ENCODE measurements at regions not wholly inside any gene's neighbourhood (a gene's known extent, or its start where the extent isn't known, plus 50 kb on each side); places are given as distances from the start of the nearest gene placed in this dataset.

DNA sequence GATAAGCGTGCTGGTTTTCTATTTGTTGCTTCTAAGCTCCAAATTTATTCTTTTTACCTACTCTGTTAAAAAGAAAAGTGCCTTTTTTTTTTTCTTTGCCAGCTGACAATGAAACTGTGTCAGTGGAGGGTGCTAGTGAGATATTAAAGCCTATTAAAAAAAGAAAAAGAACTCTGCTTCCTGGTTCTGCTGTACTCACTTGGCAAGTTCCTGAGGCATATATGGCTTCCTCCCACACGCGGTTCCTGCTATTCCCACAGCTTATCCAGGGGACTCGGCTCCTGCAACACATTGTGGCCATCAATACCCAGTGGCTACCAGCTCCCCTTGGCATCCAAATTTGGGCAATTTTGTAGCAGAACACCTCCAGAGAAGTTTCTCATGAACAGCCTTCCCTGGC lies 1977.7 kb upstream of the CDH9 start:
- Histone ChIP-seq H3K4me3 (ENCODE audit: low read depth in 1 of 2, low read length in 2 of 2) (no peak overlapping the region), H3K27me3 (ENCODE audit: insufficient read depth, low read length, poor library complexity) (no peaks in the 10 kb centered on the region), H4K20me1 (ENCODE audit: insufficient read depth, low read length) (no peaks in the 10 kb centered on the region), H3K9me3 (ENCODE audit: insufficient read depth, low read length, severe bottlenecking) (no peaks in the 10 kb centered on the region), H3K36me3 (ENCODE audit: insufficient read depth, low read length) (no peaks in the 10 kb centered on the region), H3K79me2 (ENCODE audit: insufficient read depth, low read length) (no peaks in the 10 kb centered on the region), H3K9ac (ENCODE audit: low read depth, low read length) (no peak overlapping the region), H3K4me2 (ENCODE audit: insufficient read depth, low read length) (no peak overlapping the region), H3K27ac (ENCODE audit: low read length) (no peak overlapping the region), H3K4me1 (ENCODE audit: insufficient read depth, low read length) (no peaks in the 10 kb centered on the region), H2AFZ (ENCODE audit: low read depth, low read length) (no peak overlapping the region)
- TF ChIP-seq CTCF (IDR thresholded peaks at IDR 0.05; ENCODE audit: borderline replicate concordance, extremely low read depth, low read length, poor library complexity, severe bottlenecking) (no peak), EZH2 (IDR thresholded peaks at IDR 0.05; ENCODE audit: borderline replicate concordance, low read depth, low read length, severe bottlenecking) (no peak)
- no peak for ATAC-seq (ENCODE audit: insufficient read depth, low read depth)
- no peak for DNase-seq

DNA sequence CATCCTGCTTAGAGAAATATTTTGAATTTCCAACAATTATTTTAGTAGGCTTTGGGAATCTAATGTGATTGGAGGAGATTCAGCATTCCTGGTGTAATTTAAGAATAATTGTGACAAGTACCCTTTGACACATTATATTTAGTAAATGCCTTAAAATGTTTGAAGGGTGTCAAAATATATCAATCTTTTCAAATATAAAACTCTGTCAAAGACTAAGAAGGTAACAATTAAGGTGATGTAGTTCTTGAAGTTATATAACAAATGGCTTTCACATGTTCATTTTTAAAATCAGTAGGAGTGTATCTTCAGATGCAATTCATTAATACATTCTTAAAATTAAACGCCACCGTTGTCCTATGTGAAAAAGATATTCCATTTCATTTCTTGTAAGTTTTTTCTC lies 1977.1 kb upstream of the CDH9 start:
- ATAC-seq (ENCODE audit: insufficient read depth, low read depth), result no peak

GRCh38 chr5:29005386-29005785 lies 1967.0 kb upstream of the CDH9 start:
- no peak overlapping the region for H3K27ac ChIP-seq (ENCODE audit: low read length)
- no peak overlapping the region for H3K9ac ChIP-seq (ENCODE audit: low read depth, low read length)
- no peak overlapping the region for H3K4me2 ChIP-seq (ENCODE audit: insufficient read depth, low read length)
- no peaks in the 10 kb centered on the region for H4K20me1 ChIP-seq (ENCODE audit: insufficient read depth, low read length)
- no peaks in the 10 kb centered on the region for H3K4me1 ChIP-seq (ENCODE audit: insufficient read depth, low read length)
- H3K9me3 ChIP-seq (ENCODE audit: insufficient read depth, low read length, severe bottlenecking), result no peaks in the 10 kb centered on the region
- ATAC-seq (ENCODE audit: insufficient read depth, low read depth) (no peak), DNase-seq (no peak)
- H3K27me3 ChIP-seq (ENCODE audit: insufficient read depth, low read length, poor library complexity), result no peaks in the 10 kb centered on the region
- H3K79me2 ChIP-seq (ENCODE audit: insufficient read depth, low read length), result no peaks in the 10 kb centered on the region
- no peak for TF ChIP-seq CTCF (IDR thresholded peaks at IDR 0.05; ENCODE audit: borderline replicate concordance, extremely low read depth, low read length, poor library complexity, severe bottlenecking)
- TF ChIP-seq EZH2 (IDR thresholded peaks at IDR 0.05; ENCODE audit: borderline replicate concordance, low read depth, low read length, severe bottlenecking), result no peak
- H2AFZ ChIP-seq (ENCODE audit: low read depth, low read length), result no peak overlapping the region
- H3K4me3 ChIP-seq (ENCODE audit: low read depth in 1 of 2, low read length in 2 of 2), result no peak overlapping the region
- no peaks in the 10 kb centered on the region for H3K36me3 ChIP-seq (ENCODE audit: insufficient read depth, low read length)

More for the DNA sequence above, 1977.1 kb upstream of the CDH9 start:
- Histone ChIP-seq H3K79me2 (ENCODE audit: insufficient read depth, low read length) (no peaks in the 10 kb centered on the region), H3K4me2 (ENCODE audit: insufficient read depth, low read length) (no peak overlapping the region), H2AFZ (ENCODE audit: low read depth, low read length) (no peak overlapping the region), H3K9ac (ENCODE audit: low read depth, low read length) (no peak overlapping the region), H3K27me3 (ENCODE audit: insufficient read depth, low read length, poor library complexity) (no peaks in the 10 kb centered on the region), H3K4me1 (ENCODE audit: insufficient read depth, low read length) (no peaks in the 10 kb centered on the region), H3K4me3 (ENCODE audit: low read depth in 1 of 2, low read length in 2 of 2) (no peak overlapping the region), H3K27ac (ENCODE audit: low read length) (no peak overlapping the region), H3K9me3 (ENCODE audit: insufficient read depth, low read length, severe bottlenecking) (no peaks in the 10 kb centered on the region), H4K20me1 (ENCODE audit: insufficient read depth, low read length) (no peaks in the 10 kb centered on the region), H3K36me3 (ENCODE audit: insufficient read depth, low read length) (no peaks in the 10 kb centered on the region)
- TF ChIP-seq EZH2 (IDR thresholded peaks at IDR 0.05; ENCODE audit: borderline replicate concordance, low read depth, low read length, severe bottlenecking) (no peak), CTCF (IDR thresholded peaks at IDR 0.05; ENCODE audit: borderline replicate concordance, extremely low read depth, low read length, poor library complexity, severe bottlenecking) (no peak)
- no peak for DNase-seq

- H3K36me3 ChIP-seq (ENCODE audit: insufficient read depth, low read length), result no peaks in the 10 kb centered on the region
- no peak for ATAC-seq (ENCODE audit: insufficient read depth, low read depth)
- no peak overlapping the region for H2AFZ ChIP-seq (ENCODE audit: low read depth, low read length)
- no peaks in the 10 kb centered on the region for H3K9me3 ChIP-seq (ENCODE audit: insufficient read depth, low read length, severe bottlenecking)
- H3K27me3 ChIP-seq (ENCODE audit: insufficient read depth, low read length, poor library complexity), result no peaks in the 10 kb centered on the region
- no peak for DNase-seq
- TF ChIP-seq CTCF (IDR thresholded peaks at IDR 0.05; ENCODE audit: borderline replicate concordance, extremely low read depth, low read length, poor library complexity, severe bottlenecking) (no peak), EZH2 (IDR thresholded peaks at IDR 0.05; ENCODE audit: borderline replicate concordance, low read depth, low read length, severe bottlenecking) (no peak)
- no peaks in the 10 kb centered on the region for H4K20me1 ChIP-seq (ENCODE audit: insufficient read depth, low read length)
- H3K9ac ChIP-seq (ENCODE audit: low read depth, low read length), result no peak overlapping the region
- H3K4me3 ChIP-seq (ENCODE audit: low read depth in 1 of 2, low read length in 2 of 2), result no peak overlapping the region
- no peak overlapping the region for H3K4me2 ChIP-seq (ENCODE audit: insufficient read depth, low read length)
- H3K4me1 ChIP-seq (ENCODE audit: insufficient read depth, low read length), result no peaks in the 10 kb centered on the region
- no peaks in the 10 kb centered on the region for H3K79me2 ChIP-seq (ENCODE audit: insufficient read depth, low read length)
- H3K27ac ChIP-seq (ENCODE audit: low read length), result no peak overlapping the region
Measured at GRCh38 chr5:29002481-29002880, 1964.1 kb upstream of the CDH9 start.

Data from DND-41 (cell line).